GM12891 (cell line): ENCODE measurements at regions not wholly inside any gene's neighbourhood (a gene's known extent, or its start where the extent isn't known, plus 50 kb on each side); places are given as distances from the start of the nearest gene placed in this dataset.

Source experiments
- POLR2A ChIP-seq: IDR thresholded peaks from 2 replicates; pipeline ENCODE4 v1.6.1; 2011; ENCODE audit warnings: low read depth, low read length, control low read depth
- SPI1 ChIP-seq: IDR thresholded peaks from 2 replicates; pipeline ENCODE4 v1.6.1; 2011; ENCODE audit warnings: low read depth, low read length, control low read depth

- TF ChIP-seq POLR2A = no peak
- no peak for TF ChIP-seq SPI1
Measured at GRCh38 chr5:143466632-143467031, 63.1 kb upstream of the NR3C1 start.
